ENCODE measurements at regions not wholly inside any gene's neighbourhood (a gene's known extent, or its start where the extent isn't known, plus 50 kb on each side); places are given as distances from the start of the nearest gene placed in this dataset.

- H3K27me3 ChIP-seq (ENCODE audit: control insufficient read depth, insufficient read depth, low read length), result no peaks in the 10 kb centered on the region
- FAIRE-seq (no peak), DNase-seq (no peak)
- H3K9ac ChIP-seq (ENCODE audit: low read length in 3 of 3), result no peak overlapping the region
- H3K36me3 ChIP-seq (ENCODE audit: control insufficient read depth in 2 of 3, insufficient read depth in 3 of 3, low read length in 3 of 3), result no peaks in the 10 kb centered on the region
- H3K4me1 ChIP-seq (ENCODE audit: control insufficient read depth in 2 of 3, insufficient read depth in 2 of 3, low read depth in 1 of 3, low read length in 3 of 3), result no peaks in the 10 kb centered on the region
- H3K27ac ChIP-seq (ENCODE audit: low read depth in 2 of 2, low read length in 2 of 2), result no peak overlapping the region
- no peak for TF ChIP-seq CTCF (IDR thresholded peaks at IDR 0.05; ENCODE audit: borderline replicate concordance, extremely low read depth, insufficient read depth)
- H3K4me3 ChIP-seq (ENCODE audit: low read length in 3 of 3), result no peak overlapping the region
- intact Hi-C loops (cut with DNase I), result no loop called here
- no peaks in the 10 kb centered on the region for H3K9me3 ChIP-seq (ENCODE audit: control insufficient read depth in 2 of 3, insufficient read depth in 1 of 3, low read length in 3 of 3)
Measured at GRCh38 chr6:135116571-135116970, 61.9 kb upstream of the HBS1L start.

GRCh38 chr6:135115834-135116233 is 61.2 kb upstream of the HBS1L start:
- Histone ChIP-seq H3K4me1 (ENCODE audit: control insufficient read depth in 2 of 3, insufficient read depth in 2 of 3, low read depth in 1 of 3, low read length in 3 of 3) (no peaks in the 10 kb centered on the region), H3K36me3 (ENCODE audit: control insufficient read depth in 2 of 3, insufficient read depth in 3 of 3, low read length in 3 of 3) (no peaks in the 10 kb centered on the region), H3K27ac (ENCODE audit: low read depth in 2 of 2, low read length in 2 of 2) (no peak overlapping the region), H3K9me3 (ENCODE audit: control insufficient read depth in 2 of 3, insufficient read depth in 1 of 3, low read length in 3 of 3) (no peaks in the 10 kb centered on the region), H3K9ac (ENCODE audit: low read length in 3 of 3) (no peak overlapping the region), H3K4me3 (ENCODE audit: low read length in 3 of 3) (no peak overlapping the region), H3K27me3 (ENCODE audit: control insufficient read depth, insufficient read depth, low read length) (no peaks in the 10 kb centered on the region)
- TF ChIP-seq CTCF (IDR thresholded peaks at IDR 0.05; ENCODE audit: borderline replicate concordance, extremely low read depth, insufficient read depth), result no peak
- intact Hi-C loops (cut with DNase I), result no loop called here
- no peak for DNase-seq
- no peak for FAIRE-seq

GRCh38 chr6:135115411-135115810 is 60.8 kb upstream of the HBS1L start:
- no peaks in the 10 kb centered on the region for H3K36me3 ChIP-seq (ENCODE audit: control insufficient read depth in 2 of 3, insufficient read depth in 3 of 3, low read length in 3 of 3)
- FAIRE-seq (no peak), DNase-seq (no peak)
- H3K27me3 ChIP-seq (ENCODE audit: control insufficient read depth, insufficient read depth, low read length), result no peaks in the 10 kb centered on the region
- no peak overlapping the region for H3K4me3 ChIP-seq (ENCODE audit: low read length in 3 of 3)
- no peak overlapping the region for H3K9ac ChIP-seq (ENCODE audit: low read length in 3 of 3)
- intact Hi-C loops (cut with DNase I), result no loop called here
- no peak for TF ChIP-seq CTCF (IDR thresholded peaks at IDR 0.05; ENCODE audit: borderline replicate concordance, extremely low read depth, insufficient read depth)
- H3K4me1 ChIP-seq (ENCODE audit: control insufficient read depth in 2 of 3, insufficient read depth in 2 of 3, low read depth in 1 of 3, low read length in 3 of 3), result no peaks in the 10 kb centered on the region
- H3K27ac ChIP-seq (ENCODE audit: low read depth in 2 of 2, low read length in 2 of 2), result no peak overlapping the region
- H3K9me3 ChIP-seq (ENCODE audit: control insufficient read depth in 2 of 3, insufficient read depth in 1 of 3, low read length in 3 of 3), result no peaks in the 10 kb centered on the region
